MM.1S (cell line): ENCODE measurements at regions not wholly inside any gene's neighbourhood (a gene's known extent, or its start where the extent isn't known, plus 50 kb on each side); places are given as distances from the start of the nearest gene placed in this dataset.

ENCODE experiments used
- DNase-seq: peaks from one replicate; pipeline ENCODE4 v3.0.0-alpha.2; 2015
- H2AFZ ChIP-seq: fragments of 300-600 bp; sonication (generic); 2 replicates; pipeline ENCODE4 v1.6.0; 2016; ENCODE audit warnings: antibody characterized with exemption, low read length
- H3F3A ChIP-seq: fragments of 300-600 bp; sonication (generic); 2 replicates; pipeline ENCODE4 v1.6.1; 2016; ENCODE audit warnings: mild to moderate bottlenecking, antibody characterized with exemption, low read length, moderate library complexity, mixed read lengths; ENCODE audit not compliant: insufficient read depth
- H3K27ac ChIP-seq: fragments of 300-600 bp; sonication (generic); 2 replicates; pipeline ENCODE4 v1.5.1; 2016; ENCODE audit warnings: mild to moderate bottlenecking, low read length
- H3K27me3 ChIP-seq: fragments of 300-600 bp; sonication (generic); replicated peaks from 2 replicates; pipeline ENCODE4 v1.6.0; 2016; ENCODE audit warnings: low read length; ENCODE audit not compliant: insufficient read depth
- H3K36me3 ChIP-seq: fragments of 300-600 bp; sonication (generic); replicated peaks from 2 replicates; pipeline ENCODE4 v1.6.1; 2016; ENCODE audit warnings: mild to moderate bottlenecking, low read length, mixed read lengths; ENCODE audit not compliant: insufficient read depth
- H3K4me1 ChIP-seq: fragments of 300-600 bp; sonication (generic); 2 replicates; pipeline ENCODE4 v1.6.1; 2016; ENCODE audit warnings: low read length, mixed read lengths
- H3K4me2 ChIP-seq: fragments of 300-600 bp; sonication (generic); 2 replicates; pipeline ENCODE4 v1.6.0; 2016; ENCODE audit warnings: low read depth, low read length
- H3K4me3 ChIP-seq: fragments of 300-600 bp; sonication (generic); 2 replicates; pipeline ENCODE4 v1.5.1; 2016; ENCODE audit warnings: low read length, mixed read lengths
- H3K79me2 ChIP-seq: fragments of 300-600 bp; sonication (generic); 2 replicates; pipeline ENCODE4 v1.6.1; 2016; ENCODE audit warnings: mixed run types, low read length, mixed read lengths
- H3K9ac ChIP-seq: fragments of 300-600 bp; sonication (generic); 2 replicates; pipeline ENCODE4 v1.6.1; 2016; ENCODE audit warnings: low read length, mixed read lengths
- H3K9me2 ChIP-seq: fragments of 300-600 bp; sonication (generic); replicated peaks from 2 replicates; pipeline ENCODE4 v1.6.1; 2016; ENCODE audit warnings: mild to moderate bottlenecking, low read length, mixed read lengths; ENCODE audit not compliant: insufficient read depth
- H3K9me3 ChIP-seq: fragments of 300-600 bp; sonication (generic); replicated peaks from 2 replicates; pipeline ENCODE4 v1.6.1; 2016; ENCODE audit warnings: mild to moderate bottlenecking, low read length, mixed read lengths; ENCODE audit not compliant: insufficient read depth
- H4K20me1 ChIP-seq: fragments of 300-600 bp; sonication (generic); 2 replicates; pipeline ENCODE4 v1.6.1; 2016; ENCODE audit warnings: mild to moderate bottlenecking, low read length, moderate library complexity, mixed read lengths; ENCODE audit not compliant: insufficient read depth
- CTCF ChIP-seq: fragments of 300-600 bp; sonication (generic); IDR thresholded peaks from 2 replicates; pipeline ENCODE4 v1.5.1; 2016; ENCODE audit warnings: antibody characterized with exemption, low read length, mixed read lengths
- EZH2 ChIP-seq: fragments of 300-600 bp; sonication (generic); optimal IDR thresholded peaks from 2 replicates; pipeline ENCODE3; 2017; ENCODE audit warnings: low read depth, mild to moderate bottlenecking, antibody characterized with exemption, low read length, mixed read lengths
- EZH2phosphoT487 ChIP-seq: fragments of 300-600 bp; sonication (generic); IDR thresholded peaks from 2 replicates; pipeline ENCODE4 v1.6.1; 2018; ENCODE audit warnings: antibody characterized with exemption, low read length

DNA sequence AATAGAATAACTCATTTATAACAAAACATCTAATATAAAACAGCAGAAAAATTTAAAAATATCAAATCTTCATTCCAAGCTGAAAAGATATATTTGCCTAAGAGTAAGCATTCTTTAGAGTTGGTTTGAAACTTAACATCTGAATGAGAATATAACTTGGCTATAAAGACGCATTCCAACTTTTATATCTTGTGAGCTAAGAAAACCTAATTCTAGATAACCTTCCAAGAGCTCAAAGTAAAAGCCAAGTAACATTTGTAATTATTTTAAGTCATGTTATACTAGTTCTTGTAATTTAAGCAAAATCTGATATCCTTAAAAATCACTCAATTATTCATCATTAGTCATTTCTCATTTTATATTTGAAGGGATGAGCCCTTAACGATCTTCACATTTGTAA, 368.9 kb downstream of the C12orf50 start:
- Histone ChIP-seq H3K9me2 (no peaks in the 10 kb centered on the region), H3K4me2 (no peak overlapping the region), H4K20me1 (no peaks in the 10 kb centered on the region), H3K27ac (no peak overlapping the region), H3F3A (no peaks in the 10 kb centered on the region), H3K79me2 (no peaks in the 10 kb centered on the region), H3K9me3 (no peaks in the 10 kb centered on the region), H3K27me3 (no peaks in the 10 kb centered on the region), H3K4me1 (peaks cover 6% of the 10 kb centered on the region; the same call in 1 of the 2 replicates), H3K4me3 (no peak overlapping the region), H2AFZ (no peak overlapping the region), H3K36me3 (no peaks in the 10 kb centered on the region), H3K9ac (no peak overlapping the region)
- TF ChIP-seq EZH2phosphoT487: no peak
- no peak for TF ChIP-seq EZH2
- TF ChIP-seq CTCF: no peak
- no peak for DNase-seq

DNA sequence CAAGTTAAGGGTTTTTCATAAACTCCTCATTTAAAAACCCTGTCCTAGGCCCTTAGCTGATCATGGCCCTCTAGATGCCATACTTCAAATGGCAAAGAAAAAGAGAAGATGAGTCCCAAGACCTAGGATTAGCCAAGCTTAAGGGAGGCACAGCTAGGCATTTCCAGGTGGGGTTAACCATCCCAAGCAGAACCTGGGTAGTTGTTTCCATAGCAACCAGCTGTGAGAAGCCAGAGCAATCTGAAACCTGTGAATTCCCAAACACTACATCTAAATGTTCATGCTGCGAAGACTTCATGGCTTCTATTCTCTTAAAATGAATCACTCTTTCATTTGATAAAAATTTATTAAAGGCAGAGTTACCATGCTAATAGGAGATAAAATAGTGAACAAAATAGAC, 372.9 kb downstream of the C12orf50 start:
- no peak overlapping the region for H2AFZ ChIP-seq
- H4K20me1 ChIP-seq: no peaks in the 10 kb centered on the region
- H3K9ac ChIP-seq: no peak overlapping the region
- no peaks in the 10 kb centered on the region for H3K79me2 ChIP-seq
- H3F3A ChIP-seq: no peaks in the 10 kb centered on the region
- no peaks in the 10 kb centered on the region for H3K27me3 ChIP-seq
- H3K27ac ChIP-seq: no peak overlapping the region
- no peaks in the 10 kb centered on the region for H3K36me3 ChIP-seq
- DNase-seq: no peak
- no peak for TF ChIP-seq EZH2
- no peak for TF ChIP-seq CTCF
- no peak for TF ChIP-seq EZH2phosphoT487
- no peak overlapping the region for H3K4me3 ChIP-seq
- no peaks in the 10 kb centered on the region for H3K9me2 ChIP-seq
- no peak overlapping the region for H3K4me2 ChIP-seq
- H3K4me1 ChIP-seq: no peaks in the 10 kb centered on the region
- no peaks in the 10 kb centered on the region for H3K9me3 ChIP-seq

GRCh38 chr12:87651670-87652425, 377.4 kb downstream of the C12orf50 start:
- no peak for TF ChIP-seq CTCF
- TF ChIP-seq EZH2: no peak
- TF ChIP-seq EZH2phosphoT487: no peak
- H3K27me3 ChIP-seq: no peaks in the 10 kb centered on the region
- H3K9me2 ChIP-seq: no peaks in the 10 kb centered on the region

More at GRCh38 chr12:87651670-87652425, 377.4 kb downstream of the C12orf50 start:
- Histone ChIP-seq H3K4me1 (no peaks in the 10 kb centered on the region), H3K9ac (no peak overlapping the region), H3K36me3 (no peaks in the 10 kb centered on the region), H3K79me2 (no peaks in the 10 kb centered on the region), H4K20me1 (no peaks in the 10 kb centered on the region), H3K4me3 (no peak overlapping the region), H3K9me3 (no peaks in the 10 kb centered on the region), H3K27ac (no peak overlapping the region), H3K4me2 (no peak overlapping the region), H3F3A (no peaks in the 10 kb centered on the region), H2AFZ (no peak overlapping the region)
- no peak for DNase-seq
